ENCODE measurements at regions not wholly inside any gene's neighbourhood (a gene's known extent, or its start where the extent isn't known, plus 50 kb on each side); places are given as distances from the start of the nearest gene placed in this dataset.

GRCh38 chr11:116138280-116138679 is 634.1 kb upstream of the CADM1 start:
- H3K9me3 ChIP-seq = no peaks in the 10 kb centered on the region
- no peak overlapping the region for H3K27ac ChIP-seq
- H3K4me3 ChIP-seq = no peak overlapping the region
- DNase-seq (ENCODE audit: extremely low spot score in 2 of 2) = no peak
- H3K4me1 ChIP-seq = no peaks in the 10 kb centered on the region
- TF ChIP-seq POLR2AphosphoS5 (IDR thresholded peaks at IDR 0.05; ENCODE audit: insufficient read depth in 1 of 2, low read depth in 1 of 2) (no peak), CTCF (IDR thresholded peaks at IDR 0.05) (no peak), POLR2A (IDR thresholded peaks at IDR 0.05) (no peak)
- intact Hi-C loops (cut with DNase I) = no loop called here
- no peaks in the 10 kb centered on the region for H3K36me3 ChIP-seq
- H3K27me3 ChIP-seq = no peaks in the 10 kb centered on the region

- no peaks in the 10 kb centered on the region for H3K36me3 ChIP-seq
- intact Hi-C loops (cut with DNase I) = no loop called here
- H3K4me1 ChIP-seq = no peaks in the 10 kb centered on the region
- no peak overlapping the region for H3K27ac ChIP-seq
- H3K9me3 ChIP-seq = no peaks in the 10 kb centered on the region
- DNase-seq (ENCODE audit: extremely low spot score in 2 of 2) = no peak
- TF ChIP-seq CTCF (IDR thresholded peaks at IDR 0.05) (no peak), POLR2A (IDR thresholded peaks at IDR 0.05) (no peak), POLR2AphosphoS5 (IDR thresholded peaks at IDR 0.05; ENCODE audit: insufficient read depth in 1 of 2, low read depth in 1 of 2) (no peak)
- H3K4me3 ChIP-seq = no peak overlapping the region
- no peaks in the 10 kb centered on the region for H3K27me3 ChIP-seq
Observed at GRCh38 chr11:116137753-116138152, 633.5 kb upstream of the CADM1 start.

GRCh38 chr11:116136987-116137674 is 632.9 kb upstream of the CADM1 start:
- no peaks in the 10 kb centered on the region for H3K27me3 ChIP-seq
- TF ChIP-seq CTCF (IDR thresholded peaks at IDR 0.05) (no peak), POLR2A (IDR thresholded peaks at IDR 0.05) (no peak), POLR2AphosphoS5 (IDR thresholded peaks at IDR 0.05; ENCODE audit: insufficient read depth in 1 of 2, low read depth in 1 of 2) (no peak)
- no peak overlapping the region for H3K4me3 ChIP-seq
- intact Hi-C loops (cut with DNase I) = no loop called here
- no peaks in the 10 kb centered on the region for H3K36me3 ChIP-seq
- no peaks in the 10 kb centered on the region for H3K9me3 ChIP-seq
- DNase-seq (ENCODE audit: extremely low spot score in 2 of 2) = peak; percentile 61 to 71
- H3K4me1 ChIP-seq = no peaks in the 10 kb centered on the region
- H3K27ac ChIP-seq = no peak overlapping the region

- no peak for DNase-seq (ENCODE audit: extremely low spot score in 2 of 2)
- TF ChIP-seq POLR2A (IDR thresholded peaks at IDR 0.05) (no peak), CTCF (IDR thresholded peaks at IDR 0.05) (no peak), POLR2AphosphoS5 (IDR thresholded peaks at IDR 0.05; ENCODE audit: insufficient read depth in 1 of 2, low read depth in 1 of 2) (no peak)
- Histone ChIP-seq H3K9me3 (no peaks in the 10 kb centered on the region), H3K27ac (no peak overlapping the region), H3K4me3 (no peak overlapping the region), H3K4me1 (no peaks in the 10 kb centered on the region), H3K27me3 (no peaks in the 10 kb centered on the region), H3K36me3 (no peaks in the 10 kb centered on the region)
- intact Hi-C loops (cut with DNase I) = no loop called here
Observed at GRCh38 chr11:116135891-116136290, 631.7 kb upstream of the CADM1 start.

- H3K36me3 ChIP-seq = no peaks in the 10 kb centered on the region
- H3K27ac ChIP-seq = no peak overlapping the region
- intact Hi-C loops (cut with DNase I) = no loop called here
- no peaks in the 10 kb centered on the region for H3K27me3 ChIP-seq
- H3K9me3 ChIP-seq = no peaks in the 10 kb centered on the region
- no peak for DNase-seq (ENCODE audit: extremely low spot score in 2 of 2)
- no peak overlapping the region for H3K4me3 ChIP-seq
- TF ChIP-seq POLR2A (IDR thresholded peaks at IDR 0.05) (no peak), POLR2AphosphoS5 (IDR thresholded peaks at IDR 0.05; ENCODE audit: insufficient read depth in 1 of 2, low read depth in 1 of 2) (no peak), CTCF (IDR thresholded peaks at IDR 0.05) (no peak)
- no peaks in the 10 kb centered on the region for H3K4me1 ChIP-seq
Observed at GRCh38 chr11:116134450-116134849, 630.2 kb upstream of the CADM1 start.
